Epithelial cell of prostate (primary cell): ENCODE measurements at regions not wholly inside any gene's neighbourhood (a gene's known extent, or its start where the extent isn't known, plus 50 kb on each side); places are given as distances from the start of the nearest gene placed in this dataset.

Source experiments
- DNase-seq: peaks from one replicate; pipeline ENCODE4 v3.0.0-alpha.2; 2011; ENCODE audit warnings: low read depth, low spot score
- H3K27ac ChIP-seq: fragments of 450-650 bp; 2 replicates; pipeline ENCODE4 v1.5.1; 2017; ENCODE audit warnings: mild to moderate bottlenecking

- no peak for DNase-seq
- H3K27ac ChIP-seq: no peak overlapping the region
These were observed 50.6 kb upstream of the ZNF385D start for GRCh38 chr3:21801631-21802030.

GRCh38 chr3:21803604-21804003 is 52.6 kb upstream of the ZNF385D start:
- DNase-seq: no peak
- H3K27ac ChIP-seq: no peak overlapping the region

GRCh38 chr3:21804330-21804729 is 53.3 kb upstream of the ZNF385D start:
- no peak overlapping the region for H3K27ac ChIP-seq
- DNase-seq: no peak

GRCh38 chr3:21806733-21807132 is 55.7 kb upstream of the ZNF385D start:
- no peak for DNase-seq

GRCh38 chr3:21825684-21826083 is 74.7 kb upstream of the ZNF385D start:
- DNase-seq: no peak
- H3K27ac ChIP-seq: no peak overlapping the region

More at GRCh38 chr3:21806733-21807132, 55.7 kb upstream of the ZNF385D start:
- no peak overlapping the region for H3K27ac ChIP-seq

- H3K27ac ChIP-seq: no peak overlapping the region
- no peak for DNase-seq
These were observed 75.4 kb upstream of the ZNF385D start for GRCh38 chr3:21826416-21826815.

- DNase-seq: no peak
- H3K27ac ChIP-seq: no peak overlapping the region
These were observed 79.5 kb upstream of the ZNF385D start for GRCh38 chr3:21830541-21830940.

- no peak for DNase-seq
- no peak overlapping the region for H3K27ac ChIP-seq
These were observed 84.3 kb upstream of the ZNF385D start for GRCh38 chr3:21835264-21835663.

GRCh38 chr3:21836227-21836626 is 85.2 kb upstream of the ZNF385D start:
- no peak overlapping the region for H3K27ac ChIP-seq
- DNase-seq: no peak

- H3K27ac ChIP-seq: no peak overlapping the region
- no peak for DNase-seq
These were observed 88.2 kb upstream of the ZNF385D start for GRCh38 chr3:21839176-21839575.

GRCh38 chr3:21839592-21839991 is 88.6 kb upstream of the ZNF385D start:
- H3K27ac ChIP-seq: no peak overlapping the region
- DNase-seq: no peak

GRCh38 chr3:21847005-21847404 is 96.0 kb upstream of the ZNF385D start:
- no peak overlapping the region for H3K27ac ChIP-seq
- no peak for DNase-seq

- no peak overlapping the region for H3K27ac ChIP-seq
- no peak for DNase-seq
These were observed 108.4 kb upstream of the ZNF385D start for GRCh38 chr3:21859124-21860081.

GRCh38 chr3:21860082-21860475 is 109.1 kb upstream of the ZNF385D start:
- no peak for DNase-seq
- H3K27ac ChIP-seq: no peak overlapping the region

- no peak overlapping the region for H3K27ac ChIP-seq
- no peak for DNase-seq
These were observed 109.6 kb upstream of the ZNF385D start for GRCh38 chr3:21860657-21861056.

- no peak for DNase-seq
- H3K27ac ChIP-seq: no peak overlapping the region
These were observed 125.8 kb upstream of the ZNF385D start for GRCh38 chr3:21876782-21877181.

- no peak overlapping the region for H3K27ac ChIP-seq
- DNase-seq: no peak
These were observed 126.3 kb upstream of the ZNF385D start for GRCh38 chr3:21877214-21877754.

- DNase-seq: no peak
- no peak overlapping the region for H3K27ac ChIP-seq
These were observed 128.3 kb upstream of the ZNF385D start for GRCh38 chr3:21879184-21879886.

GRCh38 chr3:21888656-21889055 is 137.6 kb upstream of the ZNF385D start:
- H3K27ac ChIP-seq: no peak overlapping the region
- DNase-seq: no peak

- no peak for DNase-seq
- no peak overlapping the region for H3K27ac ChIP-seq
These were observed 138.2 kb upstream of the ZNF385D start for GRCh38 chr3:21889166-21889565.

- no peak for DNase-seq
- H3K27ac ChIP-seq: no peak overlapping the region
These were observed 141.1 kb upstream of the ZNF385D start for GRCh38 chr3:21892104-21892503.
